SK-N-SH (cell line): ENCODE measurements at regions not wholly inside any gene's neighbourhood (a gene's known extent, or its start where the extent isn't known, plus 50 kb on each side); places are given as distances from the start of the nearest gene placed in this dataset.

Experiments
- CTCF ChIA-PET: fragments of 300-600, 350-600 bp; formaldehyde crosslinking; extraction: SDS; loops from one replicate; lab custom pipeline; 2021; lab: Yijun Ruan, JAX
- POLR2A ChIA-PET: fragments of 350-600 bp; sonication (Branson Sonifier 250); formaldehyde crosslinking; extraction: SDS; loops from one replicate; lab custom pipeline; 2020; ENCODE audit warnings: antibody characterized with exemption, inconsistent platforms; lab: Yijun Ruan, JAX
- DNase-seq: peaks from one replicate; pipeline ENCODE4 v3.0.0; 2012
- H2AFZ ChIP-seq: fragments of 200-600 bp; sonication (generic); 2 replicates; pipeline ENCODE4 v1.8.1; 2016; ENCODE audit warnings: antibody characterized with exemption, mild to moderate bottlenecking, low read depth
- H3F3A ChIP-seq: fragments of 200-600 bp; sonication (generic); replicated peaks from 2 replicates; pipeline ENCODE3; 2016; ENCODE audit warnings: antibody characterized with exemption, mild to moderate bottlenecking; ENCODE audit not compliant: insufficient read depth
- H3K27ac ChIP-seq, 2 experiments: fragments of 200-500 bp in 1 of 2; fragments of 200-600 bp in 1 of 2; sonication (Bioruptor generic) in 1 of 2; sonication (generic), shearing (Covaris generic) in 1 of 2; 2 replicates each; pipeline versions ENCODE4 v1.5.1 to v1.6.1; 2014 to 2016; ENCODE audit warnings: low read depth in 2 of 2, inconsistent platforms in 1 of 2, low read length in 1 of 2, mild to moderate bottlenecking in 1 of 2, mixed read lengths in 1 of 2
- H3K27me3 ChIP-seq: fragments of 200-600 bp; sonication (generic), shearing (Covaris generic); 2 replicates; pipeline ENCODE4 v1.6.1; 2016; ENCODE audit warnings: mixed run types; ENCODE audit not compliant: insufficient read depth
- H3K36me3 ChIP-seq, 2 experiments: fragments of 200-500 bp in 1 of 2; fragments of 200-600 bp in 1 of 2; sonication (Bioruptor generic) in 1 of 2; sonication (generic) in 1 of 2; replicated peaks in 1 of 2; 2 replicates each; pipeline versions ENCODE3 to v1.5.1; 2014 to 2016; ENCODE audit warnings: low read length in 1 of 2, mild to moderate bottlenecking in 1 of 2; ENCODE audit not compliant: insufficient read depth in 2 of 2, control insufficient read depth in 1 of 2
- H3K4me1 ChIP-seq, 2 experiments: fragments of 200-500 bp in 1 of 2; fragments of 200-600 bp in 1 of 2; sonication (Bioruptor generic) in 1 of 2; sonication (generic), shearing (Covaris generic) in 1 of 2; 2 replicates each; pipeline versions ENCODE4 v1.5.1 to v1.6.1; 2014 to 2016; ENCODE audit warnings: low read depth in 1 of 2, low read length in 1 of 2, mixed run types in 1 of 2; ENCODE audit not compliant: insufficient read depth in 2 of 2, control insufficient read depth in 1 of 2
- H3K4me2 ChIP-seq: fragments of 200-600 bp; sonication (generic), shearing (Covaris generic); 2 replicates; pipeline ENCODE4 v1.6.1; 2017; ENCODE audit warnings: mixed run types
- H3K4me3 ChIP-seq, 2 experiments: fragments of 200-500 bp in 1 of 2; fragments of 200-600 bp in 1 of 2; sonication (Bioruptor generic) in 1 of 2; sonication (generic), shearing (Covaris generic) in 1 of 2; 2 replicates each; pipeline versions ENCODE4 v1.5.1 to v1.8.1; 2014 to 2016; ENCODE audit warnings: low read depth in 2 of 2, inconsistent platforms in 1 of 2, low read length in 1 of 2, mild to moderate bottlenecking in 1 of 2, mixed read lengths in 1 of 2, moderate library complexity in 1 of 2
- H3K79me2 ChIP-seq: fragments of 200-600 bp; sonication (generic); 2 replicates; pipeline ENCODE4 v1.8.1; 2017; ENCODE audit warnings: mild to moderate bottlenecking; ENCODE audit not compliant: insufficient read depth
- H3K9ac ChIP-seq: fragments of 200-600 bp; sonication (generic); 2 replicates; pipeline ENCODE4 v1.6.1; 2017; ENCODE audit warnings: mixed run types
- H3K9me2 ChIP-seq: fragments of 200-600 bp; sonication (generic); 2 replicates; pipeline ENCODE4 v1.6.1; 2017; ENCODE audit warnings: mixed run types
- H3K9me3 ChIP-seq: fragments of 200-600 bp; sonication (generic); 2 replicates; pipeline ENCODE4 v1.6.1; 2017; ENCODE audit warnings: mixed run types, mild to moderate bottlenecking, moderate library complexity
- H4K20me1 ChIP-seq: fragments of 200-600 bp; sonication (generic); 2 replicates; pipeline ENCODE4 v1.6.1; 2017; ENCODE audit warnings: mild to moderate bottlenecking, mixed run types; ENCODE audit not compliant: insufficient read depth
- ELF1 ChIP-seq: IDR thresholded peaks from 2 replicates; pipeline ENCODE4 v1.4.0; 2012
- EP300 ChIP-seq, 2 experiments: IDR thresholded peaks; 2 replicates each; pipeline versions ENCODE4 v1.4.0 to v1.6.1; 2012; ENCODE audit warnings: borderline replicate concordance in 1 of 2, low read depth in 1 of 2, low read length in 1 of 2
- EZH2phosphoT487 ChIP-seq: fragments of 200-600 bp; sonication (generic); IDR thresholded peaks from 2 replicates; pipeline ENCODE4 v1.6.1; 2017; ENCODE audit warnings: low read depth, mixed run types, mild to moderate bottlenecking, antibody characterized with exemption, moderate library complexity, borderline replicate concordance
- FOSL2 ChIP-seq: IDR thresholded peaks from 2 replicates; pipeline ENCODE4 v1.4.0; 2012; ENCODE audit warnings: low read depth, mild to moderate bottlenecking, moderate library complexity, borderline replicate concordance
- FOXJ3 ChIP-seq: sonication (generic); formaldehyde crosslinking; IDR thresholded peaks from 2 replicates; pipeline ENCODE4 v1.5.1; 2020; ENCODE audit warnings: mild to moderate bottlenecking, missing genetic modification reagents
- GABPA ChIP-seq: IDR thresholded peaks from 2 replicates; pipeline ENCODE4 v1.4.0; 2012; ENCODE audit warnings: low read depth, mild to moderate bottlenecking
- GATA2 ChIP-seq: sonication (generic); formaldehyde crosslinking; IDR thresholded peaks from 2 replicates; pipeline ENCODE4 v1.5.0; 2020; ENCODE audit warnings: mild to moderate bottlenecking, missing genetic modification reagents
- JUND ChIP-seq: IDR thresholded peaks from 2 replicates; pipeline ENCODE4 v1.4.0; 2012
- NRF1 ChIP-seq: IDR thresholded peaks from 2 replicates; pipeline ENCODE4 v1.6.1; 2012; ENCODE audit warnings: low read depth, mild to moderate bottlenecking, low read length
- RFX5 ChIP-seq: IDR thresholded peaks from 2 replicates; pipeline ENCODE4 v1.6.1; 2012; ENCODE audit warnings: mild to moderate bottlenecking, improper control_type of control experiment, low read length
- RXRA ChIP-seq: IDR thresholded peaks from 2 replicates; pipeline ENCODE4 v1.4.0; 2012; ENCODE audit warnings: low read depth, mild to moderate bottlenecking, borderline replicate concordance
- SMC3 ChIP-seq: IDR thresholded peaks from 2 replicates; pipeline ENCODE4 v1.6.1; 2012; ENCODE audit warnings: low read depth, low read length, improper control_type of control experiment
- TCF12 ChIP-seq: IDR thresholded peaks from 2 replicates; pipeline ENCODE4 v1.4.0; 2012
- TEAD4 ChIP-seq: IDR thresholded peaks from 2 replicates; pipeline ENCODE4 v1.4.0; 2012; ENCODE audit warnings: mild to moderate bottlenecking, borderline replicate concordance; ENCODE audit not compliant: insufficient read depth
- whole genome bisulfite sequencing: methylation state at CpG from one replicate; pipeline ENCODE4 v1.1.6; 2017; ENCODE audit warnings: low lambda C conversion rate; 5-methylcytosine and 5-hydroxymethylcytosine counted together
- TF ChIP-seq, protein P1 (sequence below): IDR thresholded peaks from 2 replicates; pipeline ENCODE4; 2012
- TF ChIP-seq, protein P2 (sequence below): fragments of 150-350 bp; IDR thresholded peaks from 2 replicates; pipeline ENCODE4 v1.6.1; 2016; ENCODE audit warnings: mild to moderate bottlenecking, low read depth, low read length
- TF ChIP-seq, protein P3 (sequence below): IDR thresholded peaks from 2 replicates; pipeline ENCODE4 v1.4.0; 2012; ENCODE audit warnings: low read depth, borderline replicate concordance
- TF ChIP-seq, protein P4 (sequence below): IDR thresholded peaks from 2 replicates; pipeline ENCODE4 v1.4.0; 2012; ENCODE audit warnings: low read depth, borderline replicate concordance

DNA sequence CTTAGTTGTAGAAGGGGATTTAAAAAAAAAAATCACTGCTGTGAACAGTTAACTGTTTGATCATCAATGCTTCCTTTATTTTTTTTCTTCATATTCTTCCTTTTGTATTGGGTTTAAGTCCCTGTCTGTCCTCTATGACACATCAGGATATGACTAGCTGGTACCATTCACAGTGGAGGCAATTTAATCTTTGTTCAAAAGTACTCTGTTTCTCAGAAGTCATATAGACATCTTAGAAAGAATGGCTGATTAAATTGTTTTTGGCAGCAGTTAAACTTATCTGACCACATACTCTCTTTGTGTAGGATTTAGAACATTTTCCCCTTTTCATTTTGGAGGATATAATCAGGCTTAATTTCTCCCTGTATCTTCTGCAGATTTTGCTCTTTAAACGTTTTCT, 807.8 kb upstream of the CDH2 start:
- no peak for DNase-seq
- Histone ChIP-seq H4K20me1 (no peaks in the 10 kb centered on the region), H3K4me3 (no peak overlapping the region), H3K27me3 (no peaks in the 10 kb centered on the region), H2AFZ (peak overlapping the region; percentile 58), H3K4me2 (0 out of 2 replicates have a peak overlapping the region, but pooled peaks have one; percentile 3), H3K9ac (no peak overlapping the region), H3F3A (peaks cover 11% of the 10 kb centered on the region), H3K36me3 (no peaks in the 10 kb centered on the region), H3K9me3 (no peaks in the 10 kb centered on the region), H3K27ac (peak overlapping the region in 1 of 2 experiments; percentile 62; a peak in 2 of 4 replicates), H3K4me1 (peaks cover 0 to 11% of the 10 kb centered on the region in 2 experiments; a peak in 2 of 4 replicates), H3K9me2 (no peaks in the 10 kb centered on the region), H3K79me2 (no peaks in the 10 kb centered on the region)
- 7% methylated on average over 1 of the region's 1 CpG for WGBS
- TF ChIP-seq, protein P1, sequence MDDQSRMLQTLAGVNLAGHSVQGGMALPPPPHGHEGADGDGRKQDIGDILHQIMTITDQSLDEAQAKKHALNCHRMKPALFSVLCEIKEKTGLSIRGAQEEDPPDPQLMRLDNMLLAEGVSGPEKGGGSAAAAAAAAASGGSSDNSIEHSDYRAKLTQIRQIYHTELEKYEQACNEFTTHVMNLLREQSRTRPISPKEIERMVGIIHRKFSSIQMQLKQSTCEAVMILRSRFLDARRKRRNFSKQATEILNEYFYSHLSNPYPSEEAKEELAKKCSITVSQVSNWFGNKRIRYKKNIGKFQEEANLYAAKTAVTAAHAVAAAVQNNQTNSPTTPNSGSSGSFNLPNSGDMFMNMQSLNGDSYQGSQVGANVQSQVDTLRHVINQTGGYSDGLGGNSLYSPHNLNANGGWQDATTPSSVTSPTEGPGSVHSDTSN: peak; percentile 83
- TF ChIP-seq GATA2 (no peak), JUND (peak; percentile 38), TEAD4 (peak; percentile 13; the same call in 1 of the 2 replicates), EP300 (IDR thresholded peaks at IDR 0.05; ENCODE audit: borderline replicate concordance in 1 of 2, low read depth in 1 of 2, low read length in 1 of 2) (peak in 1 of 2 experiments; percentile 42; a peak in 1 of 4 replicates), ELF1 (no peak), FOSL2 (peak; percentile 40; the same call in 1 of the 2 replicates), RXRA (no peak), NRF1 (no peak), TCF12 (peak; percentile 30; the same call in 1 of the 2 replicates)
- TF ChIP-seq, protein P2, sequence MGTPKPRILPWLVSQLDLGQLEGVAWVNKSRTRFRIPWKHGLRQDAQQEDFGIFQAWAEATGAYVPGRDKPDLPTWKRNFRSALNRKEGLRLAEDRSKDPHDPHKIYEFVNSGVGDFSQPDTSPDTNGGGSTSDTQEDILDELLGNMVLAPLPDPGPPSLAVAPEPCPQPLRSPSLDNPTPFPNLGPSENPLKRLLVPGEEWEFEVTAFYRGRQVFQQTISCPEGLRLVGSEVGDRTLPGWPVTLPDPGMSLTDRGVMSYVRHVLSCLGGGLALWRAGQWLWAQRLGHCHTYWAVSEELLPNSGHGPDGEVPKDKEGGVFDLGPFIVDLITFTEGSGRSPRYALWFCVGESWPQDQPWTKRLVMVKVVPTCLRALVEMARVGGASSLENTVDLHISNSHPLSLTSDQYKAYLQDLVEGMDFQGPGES: no peak
- ChIA-PET POLR2A (no interaction called here), CTCF (no interaction called here)

DNA sequence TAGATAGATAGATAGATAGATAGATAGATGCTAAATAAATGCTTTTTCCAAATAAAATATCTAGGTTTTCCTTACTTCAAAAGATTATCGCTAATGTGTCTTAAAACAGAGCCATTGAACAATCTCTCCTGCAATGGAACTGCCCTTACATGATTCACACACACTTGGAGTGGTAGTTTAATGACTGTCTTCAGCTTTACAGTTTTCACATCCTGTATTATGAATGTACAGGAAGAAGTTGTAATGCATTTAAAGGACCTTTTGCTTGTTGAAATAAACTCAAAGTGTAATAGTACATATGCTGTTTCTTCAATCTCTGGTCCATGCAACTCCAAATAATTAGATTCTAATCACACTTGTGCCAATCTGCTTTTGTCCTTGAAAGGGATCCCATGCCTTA, 797.6 kb upstream of the CDH2 start:
- Histone ChIP-seq H3K79me2 (no peaks in the 10 kb centered on the region), H3K27ac (no peak overlapping the region), H3K27me3 (no peaks in the 10 kb centered on the region), H3K9me3 (peaks cover 10% of the 10 kb centered on the region; the same call in 1 of the 2 replicates), H3K9ac (no peak overlapping the region), H3F3A (no peaks in the 10 kb centered on the region), H4K20me1 (no peaks in the 10 kb centered on the region), H3K4me1 (no peaks in the 10 kb centered on the region; a peak in 1 of 4 replicates), H2AFZ (no peak overlapping the region), H3K9me2 (no peaks in the 10 kb centered on the region; the same call in 1 of the 2 replicates), H3K4me3 (no peak overlapping the region), H3K36me3 (no peaks in the 10 kb centered on the region)
- POLR2A ChIA-PET: no interaction called here
- CTCF ChIA-PET: interaction anchor here (0.8 kb wide), 1 partner anchor 13 kb away, joined by 4 read pairs; no protein-coding TSS in a partner anchor
- no peak for TF ChIP-seq GABPA
- no peak for TF ChIP-seq EZH2phosphoT487
- TF ChIP-seq, protein P3, sequence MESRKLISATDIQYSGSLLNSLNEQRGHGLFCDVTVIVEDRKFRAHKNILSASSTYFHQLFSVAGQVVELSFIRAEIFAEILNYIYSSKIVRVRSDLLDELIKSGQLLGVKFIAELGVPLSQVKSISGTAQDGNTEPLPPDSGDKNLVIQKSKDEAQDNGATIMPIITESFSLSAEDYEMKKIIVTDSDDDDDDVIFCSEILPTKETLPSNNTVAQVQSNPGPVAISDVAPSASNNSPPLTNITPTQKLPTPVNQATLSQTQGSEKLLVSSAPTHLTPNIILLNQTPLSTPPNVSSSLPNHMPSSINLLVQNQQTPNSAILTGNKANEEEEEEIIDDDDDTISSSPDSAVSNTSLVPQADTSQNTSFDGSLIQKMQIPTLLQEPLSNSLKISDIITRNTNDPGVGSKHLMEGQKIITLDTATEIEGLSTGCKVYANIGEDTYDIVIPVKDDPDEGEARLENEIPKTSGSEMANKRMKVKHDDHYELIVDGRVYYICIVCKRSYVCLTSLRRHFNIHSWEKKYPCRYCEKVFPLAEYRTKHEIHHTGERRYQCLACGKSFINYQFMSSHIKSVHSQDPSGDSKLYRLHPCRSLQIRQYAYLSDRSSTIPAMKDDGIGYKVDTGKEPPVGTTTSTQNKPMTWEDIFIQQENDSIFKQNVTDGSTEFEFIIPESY: no peak
- TF ChIP-seq, protein P2: no peak
- no peak for TF ChIP-seq FOXJ3 (CRISPR knock-in tag)
- TF ChIP-seq, protein P4, sequence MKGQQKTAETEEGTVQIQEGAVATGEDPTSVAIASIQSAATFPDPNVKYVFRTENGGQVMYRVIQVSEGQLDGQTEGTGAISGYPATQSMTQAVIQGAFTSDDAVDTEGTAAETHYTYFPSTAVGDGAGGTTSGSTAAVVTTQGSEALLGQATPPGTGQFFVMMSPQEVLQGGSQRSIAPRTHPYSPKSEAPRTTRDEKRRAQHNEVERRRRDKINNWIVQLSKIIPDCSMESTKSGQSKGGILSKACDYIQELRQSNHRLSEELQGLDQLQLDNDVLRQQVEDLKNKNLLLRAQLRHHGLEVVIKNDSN: no peak
- no peak for TF ChIP-seq JUND
- no peak for TF ChIP-seq RXRA
- no peak for TF ChIP-seq RFX5
- no peak for TF ChIP-seq GATA2
- TF ChIP-seq SMC3: no peak
- TF ChIP-seq, all 33 proteins: peak for 0
- 95% methylated on average over 1 of the region's 1 CpG for WGBS
- H3K4me2 ChIP-seq: no peak overlapping the region
- no peak for DNase-seq
